ENCODE measurements at regions not wholly inside any gene's neighbourhood (a gene's known extent, or its start where the extent isn't known, plus 50 kb on each side); places are given as distances from the start of the nearest gene placed in this dataset.
"Not testable (repeated sequence)": the region's sequence is repeated elsewhere in the genome, so short reads cannot be mapped to it uniquely, and the experiment has no call there.

- Histone ChIP-seq H3K9me3 (no peaks in the 10 kb centered on the region), H3K36me3 (no peaks in the 10 kb centered on the region), H3K27ac (no peak overlapping the region), H3K4me1 (no peaks in the 10 kb centered on the region), H3K4me3 (no peak overlapping the region), H3K27me3 (no peaks in the 10 kb centered on the region)
- intact Hi-C loops (cut with DNase I), result no loop called here
- ATAC-seq (peak; percentile 43), DNase-seq (no peak)
- no peak for TF ChIP-seq CTCF (IDR thresholded peaks at IDR 0.05)
These were observed 168.1 kb downstream of the VSIG4 start for GRCh38 chrX:65871671-65872311.

- intact Hi-C loops (cut with DNase I); H3K27me3 ChIP-seq; H3K4me1 ChIP-seq; H3K36me3 ChIP-seq; ATAC-seq; H3K27ac ChIP-seq; H3K4me3 ChIP-seq; H3K9me3 ChIP-seq; DNase-seq: not testable (repeated sequence)
These were observed 169.3 kb downstream of the VSIG4 start for GRCh38 chrX:65870544-65870943.

GRCh38 chrX:65866773-65867172 lies 173.1 kb downstream of the VSIG4 start:
- intact Hi-C loops (cut with DNase I), result no loop called here
- no peak overlapping the region for H3K27ac ChIP-seq
- DNase-seq, result no peak
- H3K4me3 ChIP-seq, result no peak overlapping the region
- no peaks in the 10 kb centered on the region for H3K9me3 ChIP-seq
- no peak for ATAC-seq
- H3K4me1 ChIP-seq, result no peaks in the 10 kb centered on the region
- no peaks in the 10 kb centered on the region for H3K36me3 ChIP-seq
- H3K27me3 ChIP-seq, result no peaks in the 10 kb centered on the region
- no peak for TF ChIP-seq CTCF (IDR thresholded peaks at IDR 0.05)

- intact Hi-C loops (cut with DNase I), result no loop called here
- DNase-seq, result no peak
- no peak overlapping the region for H3K27ac ChIP-seq
- H3K27me3 ChIP-seq, result no peaks in the 10 kb centered on the region
- H3K9me3 ChIP-seq, result no peaks in the 10 kb centered on the region
- H3K4me3 ChIP-seq, result no peak overlapping the region
- no peaks in the 10 kb centered on the region for H3K4me1 ChIP-seq
- no peak for ATAC-seq
- no peak for TF ChIP-seq CTCF (IDR thresholded peaks at IDR 0.05)
- H3K36me3 ChIP-seq, result no peaks in the 10 kb centered on the region
These were observed 173.7 kb downstream of the VSIG4 start for GRCh38 chrX:65866146-65866545.

DNA sequence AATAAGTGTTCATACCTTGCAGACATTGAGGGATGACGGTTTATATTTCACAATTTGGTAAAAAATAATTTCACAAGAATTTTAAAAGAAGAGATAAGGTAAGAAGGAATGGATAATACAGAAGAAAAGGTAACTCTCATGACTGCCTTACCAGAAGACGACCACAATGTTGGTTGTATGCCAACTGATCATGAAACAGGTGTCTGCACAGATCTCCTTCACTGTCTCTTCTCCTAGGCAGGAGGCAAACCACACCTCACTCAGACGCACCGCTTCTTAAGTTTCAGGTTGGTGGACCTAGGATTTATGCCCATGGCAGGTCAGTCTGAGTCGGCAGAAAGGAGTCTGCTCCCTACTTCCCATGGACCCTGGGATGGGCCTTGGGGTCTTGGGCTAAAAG lies 177.2 kb downstream of the VSIG4 start:
- DNase-seq (no peak), ATAC-seq (no peak)
- no peaks in the 10 kb centered on the region for H3K27me3 ChIP-seq
- H3K4me3 ChIP-seq, result no peak overlapping the region
- H3K4me1 ChIP-seq, result no peaks in the 10 kb centered on the region
- no peaks in the 10 kb centered on the region for H3K36me3 ChIP-seq
- no peak for TF ChIP-seq CTCF (IDR thresholded peaks at IDR 0.05)
- intact Hi-C loops (cut with DNase I), result no loop called here
- H3K9me3 ChIP-seq, result no peaks in the 10 kb centered on the region
- no peak overlapping the region for H3K27ac ChIP-seq

- intact Hi-C loops (cut with DNase I), result no loop called here
- ATAC-seq, result no peak
These were observed 180.6 kb downstream of the VSIG4 start for GRCh38 chrX:65859299-65859698.

GRCh38 chrX:65854437-65854836 lies 185.4 kb downstream of the VSIG4 start:
- H3K27me3 ChIP-seq; DNase-seq; H3K27ac ChIP-seq; H3K4me1 ChIP-seq; H3K36me3 ChIP-seq; H3K4me3 ChIP-seq; H3K9me3 ChIP-seq; intact Hi-C loops (cut with DNase I); ATAC-seq: not testable (repeated sequence)

More at GRCh38 chrX:65859299-65859698, 180.6 kb downstream of the VSIG4 start:
- TF ChIP-seq CTCF (IDR thresholded peaks at IDR 0.05), result no peak
- H3K4me3 ChIP-seq, result no peak overlapping the region
- H3K27me3 ChIP-seq, result no peaks in the 10 kb centered on the region
- H3K4me1 ChIP-seq, result no peaks in the 10 kb centered on the region
- H3K36me3 ChIP-seq, result no peaks in the 10 kb centered on the region
- no peak for DNase-seq
- H3K27ac ChIP-seq, result no peak overlapping the region
- H3K9me3 ChIP-seq, result no peaks in the 10 kb centered on the region

DNA sequence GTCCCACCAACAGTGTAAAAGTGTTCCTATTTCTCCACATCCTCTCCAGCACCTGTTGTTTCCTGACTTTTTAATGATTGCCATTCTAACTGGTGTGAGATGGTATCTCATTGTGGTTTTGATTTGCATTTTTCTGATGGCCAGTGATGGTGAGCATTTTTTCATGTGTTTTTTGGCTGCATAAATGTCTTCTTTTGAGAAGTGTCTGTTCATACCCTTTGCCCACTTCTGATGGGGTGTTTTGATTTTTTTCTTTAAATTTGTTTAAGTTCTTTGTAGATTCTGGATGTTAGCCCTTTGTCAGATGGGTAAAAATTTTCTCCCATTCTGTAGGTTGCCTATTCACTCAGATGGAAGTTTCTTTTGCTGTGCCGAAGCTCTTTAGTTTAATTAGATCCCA lies 183.9 kb downstream of the MSN start:
- H3K4me3 ChIP-seq; H3K27ac ChIP-seq; H3K9me3 ChIP-seq; H3K4me1 ChIP-seq; ATAC-seq; DNase-seq; H3K27me3 ChIP-seq; intact Hi-C loops (cut with DNase I); H3K36me3 ChIP-seq: not testable (repeated sequence)

DNA sequence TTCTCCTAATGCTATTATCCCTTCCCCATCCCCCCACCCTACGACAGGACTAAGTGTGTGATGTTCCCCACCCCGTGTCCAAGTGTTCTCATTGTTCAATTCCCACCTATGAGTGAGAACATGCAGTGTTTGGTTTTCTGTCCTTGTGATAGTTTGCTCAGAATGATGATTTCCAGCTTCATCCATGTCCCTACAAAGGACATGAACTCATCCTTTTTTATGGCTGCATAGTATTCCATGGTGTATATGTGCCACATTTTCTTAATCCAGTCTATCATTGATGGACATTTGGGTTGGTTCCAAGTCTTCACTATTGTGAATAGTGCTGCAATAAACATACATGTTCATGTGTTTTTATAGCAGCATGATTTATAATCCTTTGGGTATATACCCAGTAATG lies 183.4 kb downstream of the MSN start:
- H3K27ac ChIP-seq; H3K4me3 ChIP-seq; H3K4me1 ChIP-seq; DNase-seq; H3K27me3 ChIP-seq; H3K36me3 ChIP-seq; intact Hi-C loops (cut with DNase I); ATAC-seq; H3K9me3 ChIP-seq: not testable (repeated sequence)

Data from upper lobe of right lung (tissue), 1 donor.